Liver (tissue), 3 donors: ENCODE measurements at regions not wholly inside any gene's neighbourhood (a gene's known extent, or its start where the extent isn't known, plus 50 kb on each side); places are given as distances from the start of the nearest gene placed in this dataset.

ENCODE experiments used
- CTCF ChIP-seq: fragments of 150-350 bp; IDR thresholded peaks from 2 replicates; pipeline ENCODE4 v1.5.1; 2017; ENCODE audit warnings: improper control_type of control experiment, low read depth, low read length; ENCODE audit not compliant: missing input control
- GABPA ChIP-seq, 2 donors: IDR thresholded peaks in 1 of 2; conservative IDR thresholded peaks in 1 of 2; 2 replicates each; pipeline ENCODE4 v1.6.1; 2016; ENCODE audit warnings: antibody characterized with exemption in 2 of 2, mild to moderate bottlenecking in 1 of 2, moderate library complexity in 1 of 2
- JUND ChIP-seq, 2 donors: IDR thresholded peaks; 2 replicates each; pipeline ENCODE4 v1.6.1; 2016; ENCODE audit warnings: antibody characterized with exemption in 2 of 2
- RAD21 ChIP-seq, 2 donors: IDR thresholded peaks; 2 replicates each; pipeline ENCODE4 v1.6.1; 2016; ENCODE audit warnings: antibody characterized with exemption in 2 of 2, mild to moderate bottlenecking in 2 of 2
- donor health status: healthy.
- donor health status: healthy.

GRCh38 chr2:4803396-4803795 lies 888.8 kb upstream of the SOX11 start:
- TF ChIP-seq GABPA (IDR thresholded peaks at IDR 0.05 in 1 of 2, conservative IDR thresholded peaks at IDR 0.05 in 1 of 2) (no peak), JUND (IDR thresholded peaks at IDR 0.05) (no peak), CTCF (no peak), RAD21 (IDR thresholded peaks at IDR 0.05) (no peak)
